Activated CD4-positive, alpha-beta T cell treated with anti-CD3 and anti-CD28 coated beads, Interleukin-2, amount 10 ng/mL, durations not matched to agents 24 days and 14 days (primary cell): ENCODE measurements at regions not wholly inside any gene's neighbourhood (a gene's known extent, or its start where the extent isn't known, plus 50 kb on each side); places are given as distances from the start of the nearest gene placed in this dataset.

Experiments
- DNase-seq: peaks from one replicate; pipeline ENCODE4 v3.0.0; 2022
- H3K27ac Mint-ChIP-seq: one replicate; pipeline ENCODE4 v1.8.0; 2022; ENCODE audit warnings: mild to moderate bottlenecking, mixed read lengths
- H3K27me3 Mint-ChIP-seq: one replicate; pipeline ENCODE4 v1.8.0; 2022; ENCODE audit warnings: mixed read lengths
- H3K36me3 Mint-ChIP-seq: one replicate; pipeline ENCODE4 v1.8.0; 2022; ENCODE audit warnings: low read depth, mild to moderate bottlenecking, mixed read lengths
- H3K4me1 Mint-ChIP-seq: one replicate; pipeline ENCODE4 v1.8.0; 2021; ENCODE audit warnings: mixed read lengths
- H3K4me3 Mint-ChIP-seq: one replicate; pipeline ENCODE4 v1.8.0; 2022; ENCODE audit warnings: mild to moderate bottlenecking, moderate library complexity, mixed read lengths
- H3K9me3 Mint-ChIP-seq: one replicate; pipeline ENCODE4 v1.8.0; 2021; ENCODE audit warnings: mixed read lengths
- intact Hi-C: fragments of 100-400 bp; cut with micrococcal nuclease; formaldehyde crosslinking; loops from one replicate; pipeline ENCODE4 v1.15.1; 2023

- Mint-ChIP-seq H3K4me1 (no peaks in the 10 kb centered on the region), H3K36me3 (no peaks in the 10 kb centered on the region), H3K9me3 (no peaks in the 10 kb centered on the region), H3K27me3 (no peaks in the 10 kb centered on the region), H3K27ac (no peak overlapping the region), H3K4me3 (no peak overlapping the region)
- DNase-seq, result no peak
- intact Hi-C loops, result no loop called here
Observed at GRCh38 chr11:103547691-103548090, 438.5 kb downstream of the DYNC2H1 start.

GRCh38 chr11:103548838-103549237 is 439.6 kb downstream of the DYNC2H1 start:
- no peak for DNase-seq
- no peak overlapping the region for H3K27ac Mint-ChIP-seq
- no peaks in the 10 kb centered on the region for H3K27me3 Mint-ChIP-seq
- H3K9me3 Mint-ChIP-seq, result no peaks in the 10 kb centered on the region
- intact Hi-C loops, result no loop called here
- H3K4me3 Mint-ChIP-seq, result no peak overlapping the region
- no peaks in the 10 kb centered on the region for H3K4me1 Mint-ChIP-seq
- no peaks in the 10 kb centered on the region for H3K36me3 Mint-ChIP-seq

- DNase-seq, result no peak
- Mint-ChIP-seq H3K27ac (no peak overlapping the region), H3K4me3 (no peak overlapping the region), H3K36me3 (no peaks in the 10 kb centered on the region), H3K27me3 (no peaks in the 10 kb centered on the region), H3K9me3 (no peaks in the 10 kb centered on the region), H3K4me1 (no peaks in the 10 kb centered on the region)
- intact Hi-C loops, result no loop called here
Observed at GRCh38 chr11:103550811-103551210, 441.6 kb downstream of the DYNC2H1 start.

DNA sequence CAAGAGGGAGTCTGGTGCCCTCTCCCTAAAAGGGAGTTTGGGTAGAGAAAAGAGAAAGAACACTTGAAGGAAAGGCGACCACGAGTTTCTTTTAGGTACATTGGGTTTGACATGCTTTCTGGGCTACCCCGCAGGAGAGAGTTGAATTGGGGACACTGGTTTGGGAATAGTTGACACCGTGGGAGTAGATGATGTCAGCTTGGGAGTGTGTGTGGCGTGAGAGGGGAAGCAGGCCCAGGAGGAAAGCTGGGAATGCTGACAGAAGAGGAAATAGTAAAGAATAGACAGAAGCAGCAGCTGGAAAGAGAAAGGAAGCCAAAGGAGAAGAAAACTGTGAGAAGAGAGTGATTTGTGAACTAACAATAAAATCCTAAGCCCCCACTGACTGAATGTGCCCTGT is 442.9 kb downstream of the DYNC2H1 start:
- no peaks in the 10 kb centered on the region for H3K27me3 Mint-ChIP-seq
- no peaks in the 10 kb centered on the region for H3K4me1 Mint-ChIP-seq
- no peak overlapping the region for H3K27ac Mint-ChIP-seq
- no peaks in the 10 kb centered on the region for H3K9me3 Mint-ChIP-seq
- intact Hi-C loops, result no loop called here
- H3K4me3 Mint-ChIP-seq, result no peak overlapping the region
- DNase-seq, result no peak
- no peaks in the 10 kb centered on the region for H3K36me3 Mint-ChIP-seq

DNA sequence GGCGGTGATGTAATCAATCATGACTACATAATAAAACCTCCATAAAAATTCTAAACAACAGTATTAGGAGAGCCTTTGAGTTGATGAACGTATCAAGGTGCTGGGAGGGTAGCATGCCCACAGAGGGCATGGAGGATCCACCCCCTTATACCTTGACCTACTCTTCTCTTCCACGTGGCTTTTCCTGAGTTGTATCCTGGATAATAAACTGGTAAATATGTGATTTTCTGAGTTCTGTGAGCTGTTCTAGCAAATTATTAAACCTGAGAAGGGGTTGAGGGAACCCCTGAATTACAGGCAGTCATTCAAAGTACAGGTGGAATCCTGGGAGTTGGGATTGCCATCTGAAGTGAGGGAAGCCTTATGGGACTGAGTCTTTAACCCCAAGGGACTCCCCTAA is 446.9 kb downstream of the DYNC2H1 start:
- Mint-ChIP-seq H3K27me3 (no peaks in the 10 kb centered on the region), H3K36me3 (no peaks in the 10 kb centered on the region), H3K4me3 (no peak overlapping the region), H3K9me3 (no peaks in the 10 kb centered on the region), H3K27ac (no peak overlapping the region), H3K4me1 (no peaks in the 10 kb centered on the region)
- intact Hi-C loops, result no loop called here
- no peak for DNase-seq

- no peaks in the 10 kb centered on the region for H3K36me3 Mint-ChIP-seq
- DNase-seq, result no peak
- no peaks in the 10 kb centered on the region for H3K4me1 Mint-ChIP-seq
- no peak overlapping the region for H3K4me3 Mint-ChIP-seq
- no peaks in the 10 kb centered on the region for H3K27me3 Mint-ChIP-seq
- no peaks in the 10 kb centered on the region for H3K9me3 Mint-ChIP-seq
- no peak overlapping the region for H3K27ac Mint-ChIP-seq
- intact Hi-C loops, result no loop called here
Observed at GRCh38 chr11:103566116-103566515, 456.9 kb downstream of the DYNC2H1 start.

DNA sequence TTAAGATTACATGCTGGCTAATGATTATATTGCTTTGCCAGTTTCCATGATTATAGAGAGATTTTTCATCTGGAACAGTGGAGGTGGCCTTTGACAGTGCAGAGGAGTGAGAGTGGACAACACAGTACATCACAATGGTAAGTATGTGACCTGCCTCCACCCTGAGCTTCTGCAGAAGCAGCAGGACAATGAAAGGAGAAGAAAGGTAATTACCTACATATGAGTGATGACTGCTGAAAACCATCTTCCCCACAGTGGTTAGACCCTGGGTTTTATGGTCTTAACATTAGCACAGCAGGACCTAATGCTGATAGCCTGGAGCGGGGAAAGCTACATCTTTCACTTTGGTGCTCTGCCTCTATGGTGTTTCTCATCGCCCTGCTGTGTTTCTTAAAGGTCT is 454.7 kb upstream of the DDI1 start:
- DNase-seq, result no peak
- Mint-ChIP-seq H3K27me3 (no peaks in the 10 kb centered on the region), H3K9me3 (no peaks in the 10 kb centered on the region), H3K27ac (no peak overlapping the region), H3K4me1 (no peaks in the 10 kb centered on the region), H3K36me3 (no peaks in the 10 kb centered on the region), H3K4me3 (no peak overlapping the region)
- intact Hi-C loops, result no loop called here

DNA sequence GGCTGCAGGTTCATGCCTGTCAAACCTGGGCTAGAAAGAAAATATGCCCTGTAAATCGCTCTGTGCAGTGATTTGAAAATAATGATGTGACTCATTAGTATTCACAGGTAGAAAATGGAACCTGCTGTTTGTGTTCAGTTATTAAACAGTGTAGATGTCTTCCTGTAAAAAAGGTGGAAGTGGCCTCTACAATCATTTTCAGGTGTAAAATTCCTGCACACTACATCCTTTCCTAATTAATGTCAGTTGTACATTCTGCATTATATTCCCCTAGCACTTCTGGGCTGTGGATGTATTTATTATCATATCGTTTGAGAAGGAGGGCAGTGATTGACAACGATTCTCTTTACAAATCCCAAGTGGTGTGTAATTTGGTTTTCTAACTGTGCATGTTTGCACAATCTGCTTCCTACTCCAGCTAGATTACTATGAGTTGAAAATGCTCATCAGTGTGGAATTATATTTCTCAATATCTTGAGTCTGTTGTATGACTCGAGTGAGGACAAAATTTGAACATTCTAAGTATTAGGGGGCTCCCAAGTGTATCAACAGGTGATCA is 454.0 kb upstream of the DDI1 start:
- no peak for DNase-seq
- intact Hi-C loops, result no loop called here
- Mint-ChIP-seq H3K9me3 (no peaks in the 10 kb centered on the region), H3K36me3 (no peaks in the 10 kb centered on the region), H3K4me1 (no peaks in the 10 kb centered on the region), H3K27me3 (no peaks in the 10 kb centered on the region), H3K27ac (no peak overlapping the region), H3K4me3 (no peak overlapping the region)

DNA sequence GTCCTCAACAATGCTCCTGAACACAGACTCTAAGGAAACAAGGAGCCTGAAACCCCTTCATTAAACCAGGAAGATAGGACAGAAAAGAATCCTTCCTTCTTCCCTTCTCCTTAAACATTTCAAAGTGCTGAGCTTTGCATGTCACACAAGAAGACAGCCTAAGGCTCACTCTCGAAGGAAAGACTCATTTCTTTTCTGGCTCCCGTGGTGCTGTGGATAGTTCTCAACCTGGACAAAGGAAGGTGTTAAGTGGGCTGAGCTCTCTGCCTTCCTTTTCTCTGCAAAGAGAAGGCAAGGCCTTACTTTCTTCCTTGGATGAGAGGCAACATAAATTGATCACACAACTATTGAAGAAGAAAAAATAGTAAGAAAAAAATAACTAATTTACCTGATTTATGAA is 452.4 kb upstream of the DDI1 start:
- no peaks in the 10 kb centered on the region for H3K9me3 Mint-ChIP-seq
- no peak overlapping the region for H3K27ac Mint-ChIP-seq
- H3K36me3 Mint-ChIP-seq, result no peaks in the 10 kb centered on the region
- no peak for DNase-seq
- intact Hi-C loops, result no loop called here
- no peak overlapping the region for H3K4me3 Mint-ChIP-seq
- no peaks in the 10 kb centered on the region for H3K4me1 Mint-ChIP-seq
- no peaks in the 10 kb centered on the region for H3K27me3 Mint-ChIP-seq

GRCh38 chr11:103584720-103585119 is 451.7 kb upstream of the DDI1 start:
- H3K9me3 Mint-ChIP-seq, result no peaks in the 10 kb centered on the region
- H3K27me3 Mint-ChIP-seq, result no peaks in the 10 kb centered on the region
- intact Hi-C loops, result no loop called here
- no peak overlapping the region for H3K4me3 Mint-ChIP-seq
- H3K4me1 Mint-ChIP-seq, result no peaks in the 10 kb centered on the region
- no peaks in the 10 kb centered on the region for H3K36me3 Mint-ChIP-seq
- DNase-seq, result no peak
- no peak overlapping the region for H3K27ac Mint-ChIP-seq

- no peaks in the 10 kb centered on the region for H3K27me3 Mint-ChIP-seq
- no peak overlapping the region for H3K27ac Mint-ChIP-seq
- DNase-seq, result no peak
- no peaks in the 10 kb centered on the region for H3K4me1 Mint-ChIP-seq
- intact Hi-C loops, result no loop called here
- H3K4me3 Mint-ChIP-seq, result no peak overlapping the region
- no peaks in the 10 kb centered on the region for H3K9me3 Mint-ChIP-seq
- no peaks in the 10 kb centered on the region for H3K36me3 Mint-ChIP-seq
Observed at GRCh38 chr11:103585401-103585800, 451.0 kb upstream of the DDI1 start.

- Mint-ChIP-seq H3K9me3 (no peaks in the 10 kb centered on the region), H3K36me3 (no peaks in the 10 kb centered on the region), H3K4me3 (no peak overlapping the region), H3K4me1 (no peaks in the 10 kb centered on the region), H3K27ac (no peak overlapping the region), H3K27me3 (no peaks in the 10 kb centered on the region)
- no peak for DNase-seq
- intact Hi-C loops, result no loop called here
Observed at GRCh38 chr11:103585911-103586310, 450.5 kb upstream of the DDI1 start.

DNA sequence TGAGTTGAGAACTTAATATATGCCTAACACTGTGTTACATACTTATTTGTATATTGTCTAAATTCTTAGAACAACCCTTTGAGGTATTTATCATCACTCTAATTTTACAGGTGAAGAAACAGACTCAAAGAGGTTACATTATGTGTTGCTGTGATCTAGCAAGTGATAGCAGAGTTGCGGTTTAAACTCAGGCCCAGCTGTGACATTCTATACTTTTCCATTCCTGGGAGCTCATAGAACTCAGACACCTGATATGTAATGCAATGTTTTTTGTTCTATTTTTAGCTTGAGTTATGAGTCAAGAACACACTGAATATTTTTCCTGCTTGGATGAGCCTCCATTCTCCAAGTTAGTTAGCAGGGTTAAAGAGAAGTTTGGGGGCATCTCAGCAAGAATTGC is 449.7 kb upstream of the DDI1 start:
- no peak overlapping the region for H3K27ac Mint-ChIP-seq
- no peak overlapping the region for H3K4me3 Mint-ChIP-seq
- intact Hi-C loops, result no loop called here
- no peaks in the 10 kb centered on the region for H3K27me3 Mint-ChIP-seq
- no peaks in the 10 kb centered on the region for H3K9me3 Mint-ChIP-seq
- H3K36me3 Mint-ChIP-seq, result no peaks in the 10 kb centered on the region
- H3K4me1 Mint-ChIP-seq, result no peaks in the 10 kb centered on the region
- DNase-seq, result no peak

DNA sequence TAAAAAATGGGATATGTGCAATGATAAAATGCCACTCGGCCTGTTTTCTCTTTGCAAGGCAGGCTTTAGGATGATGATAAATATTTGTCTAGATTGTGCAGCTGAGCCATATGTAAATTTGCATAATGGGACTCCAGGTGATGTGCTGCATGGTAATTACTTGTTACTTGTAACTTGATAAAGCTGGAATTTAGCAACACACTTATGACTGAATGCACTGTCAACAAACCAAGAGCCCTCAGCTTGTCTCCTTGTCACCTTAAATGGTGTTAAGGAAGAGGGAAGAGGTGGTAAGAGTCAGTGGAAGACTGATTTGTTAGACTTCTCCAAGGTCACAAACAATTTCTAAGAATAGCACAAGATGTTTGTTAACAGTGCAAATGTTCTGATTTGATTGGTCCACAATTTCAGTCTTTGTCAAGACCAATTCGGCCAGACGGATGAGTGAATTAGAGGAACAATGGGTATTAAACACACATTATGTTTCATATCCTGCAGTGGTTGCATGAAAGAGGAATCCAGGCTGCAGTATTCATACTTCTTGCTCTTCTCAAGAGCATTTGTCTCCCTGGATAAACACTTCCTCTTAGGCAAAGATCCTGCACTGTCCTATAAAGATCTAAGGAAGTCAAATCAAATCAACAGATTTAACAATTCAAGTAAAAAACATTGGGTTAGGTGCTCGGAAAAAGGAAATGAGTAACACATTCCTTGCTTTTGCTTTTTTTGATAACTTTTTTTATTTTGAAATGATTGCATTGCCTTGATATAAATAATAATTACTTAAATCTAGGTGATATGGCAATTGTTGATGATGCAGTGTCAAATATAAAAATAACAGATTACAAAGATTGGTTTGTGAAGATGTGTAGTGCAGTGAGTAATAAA is 448.3 kb upstream of the DDI1 start:
- Mint-ChIP-seq H3K27me3 (no peaks in the 10 kb centered on the region), H3K4me1 (no peaks in the 10 kb centered on the region), H3K36me3 (no peaks in the 10 kb centered on the region), H3K9me3 (no peaks in the 10 kb centered on the region), H3K4me3 (no peak overlapping the region), H3K27ac (no peak overlapping the region)
- intact Hi-C loops, result no loop called here
- no peak for DNase-seq

DNA sequence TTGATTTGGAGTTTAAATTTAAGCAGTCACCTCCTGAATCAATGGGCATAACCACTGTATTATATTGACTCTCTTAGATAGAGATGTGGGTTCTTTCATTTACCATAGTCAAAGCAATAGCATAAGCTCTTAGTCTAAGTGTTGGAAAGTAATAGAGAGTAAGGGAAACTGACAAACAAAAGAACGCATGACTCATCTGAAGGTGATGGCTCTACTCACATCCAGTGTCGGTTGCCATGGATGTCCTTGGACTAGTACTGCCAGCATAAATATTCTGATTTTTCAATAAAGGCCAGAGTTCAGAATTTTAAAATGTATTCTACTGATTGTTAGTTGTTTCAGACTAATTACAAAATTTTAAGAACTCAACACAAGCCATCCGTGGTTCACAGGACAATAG is 444.9 kb upstream of the DDI1 start:
- intact Hi-C loops, result no loop called here
- Mint-ChIP-seq H3K4me3 (no peak overlapping the region), H3K36me3 (no peaks in the 10 kb centered on the region), H3K9me3 (no peaks in the 10 kb centered on the region), H3K27ac (no peak overlapping the region), H3K27me3 (no peaks in the 10 kb centered on the region), H3K4me1 (no peaks in the 10 kb centered on the region)
- DNase-seq, result no peak
